ENCODE measurements at regions not wholly inside any gene's neighbourhood (a gene's known extent, or its start where the extent isn't known, plus 50 kb on each side); places are given as distances from the start of the nearest gene placed in this dataset.

GRCh38 chr5:114070093-114070722 lies 291.7 kb upstream of the KCNN2 start:
- ChIA-PET RAD21 (ENCODE audit: low non-redundant PET in 1 of 2, low total read pairs in 2 of 2, uncharacterized antibody in 2 of 2, unreplicated experiment in 2 of 2) (no interaction called here), POLR2A (no interaction called here), CTCF (no interaction called here)
- Histone ChIP-seq H3K4me2 (ENCODE audit: low read length) (no peak overlapping the region), H2AFZ (ENCODE audit: low read depth, low read length, poor library complexity, severe bottlenecking) (no peak overlapping the region), H3K4me3 (replicated peaks in 1 of 2; ENCODE audit: low read depth in 1 of 2, low read length in 2 of 2) (no peak overlapping the region), H4K20me1 (ENCODE audit: insufficient read depth) (no peaks in the 10 kb centered on the region), H3K4me1 (ENCODE audit: control insufficient read depth in 1 of 2, insufficient read depth in 2 of 2, low read length in 2 of 2) (no peaks in the 10 kb centered on the region), H3K79me2 (ENCODE audit: insufficient read depth, low read length) (no peaks in the 10 kb centered on the region), H3K9me3 (ENCODE audit: control insufficient read depth in 1 of 2, insufficient read depth in 1 of 2, low read depth in 1 of 2, low read length in 2 of 2) (no peaks in the 10 kb centered on the region), H3K36me3 (ENCODE audit: control insufficient read depth in 1 of 2, insufficient read depth in 2 of 2, low read length in 2 of 2) (no peaks in the 10 kb centered on the region), H3K9me2 (ENCODE audit: insufficient read depth) (no peaks in the 10 kb centered on the region), H3K27ac (ENCODE audit: low read depth, low read length) (no peak overlapping the region), H3K27me3 (ENCODE audit: insufficient read depth, low read length) (peaks cover 17% of the 10 kb centered on the region; the same call in 1 of the 2 replicates), H3K9ac (ENCODE audit: low read length) (no peak overlapping the region)
- TF ChIP-seq ELF1 (IDR thresholded peaks at IDR 0.05; ENCODE audit: borderline replicate concordance, low read depth) (no peak), FOSL1 (IDR thresholded peaks at IDR 0.05; ENCODE audit: low read depth) (no peak), POLR2AphosphoS5 (IDR thresholded peaks at IDR 0.05; ENCODE audit: low read depth, low read length) (no peak), RAD21 (IDR thresholded peaks at IDR 0.05; ENCODE audit: low read depth) (no peak)
- BruUV-seq (replicated peaks) = no TSS peak
- intact Hi-C loops (cut with micrococcal nuclease) = no loop called here
- ATAC-seq (no peak), DNase-seq (ENCODE audit: low read depth, low spot score) (no peak)

DNA sequence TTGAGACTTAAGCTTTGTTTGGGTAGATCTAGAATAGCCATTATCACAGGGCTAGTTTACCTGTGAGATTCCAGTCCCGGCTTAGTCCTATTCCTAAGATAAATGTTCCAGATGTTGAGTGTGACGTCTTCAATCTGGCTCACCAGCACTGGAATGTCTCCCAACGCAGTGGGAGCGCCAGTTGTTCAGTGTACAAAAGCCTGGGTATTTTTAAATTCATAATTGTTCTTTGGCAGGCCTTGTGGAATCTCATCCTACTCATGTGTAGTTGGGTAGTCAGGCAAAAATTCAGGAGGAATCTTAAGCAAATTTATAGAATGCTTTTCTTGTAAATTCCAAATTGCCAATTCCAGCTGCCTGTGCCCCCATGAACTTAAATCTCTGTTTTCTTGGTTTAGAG lies 272.6 kb upstream of the KCNN2 start:
- no peak overlapping the region for H3K4me3 ChIP-seq (replicated peaks in 1 of 2; ENCODE audit: low read depth in 1 of 2, low read length in 2 of 2)
- peaks cover 4% of the 10 kb centered on the region; the same call in 1 of the 2 replicates for H3K27me3 ChIP-seq (ENCODE audit: insufficient read depth, low read length)
- BruUV-seq (replicated peaks) = no TSS peak
- ATAC-seq (no peak), DNase-seq (ENCODE audit: low read depth, low spot score) (no peak)
- no peak overlapping the region for H3K9ac ChIP-seq (ENCODE audit: low read length)
- H3K9me3 ChIP-seq (ENCODE audit: control insufficient read depth in 1 of 2, insufficient read depth in 1 of 2, low read depth in 1 of 2, low read length in 2 of 2) = no peaks in the 10 kb centered on the region; a peak in 2 of 4 replicates
- RAD21 ChIA-PET (ENCODE audit: low non-redundant PET in 1 of 2, low total read pairs in 2 of 2, uncharacterized antibody in 2 of 2, unreplicated experiment in 2 of 2) = no interaction called here
- H2AFZ ChIP-seq (ENCODE audit: low read depth, low read length, poor library complexity, severe bottlenecking) = no peak overlapping the region
- CTCF ChIA-PET = interaction anchor here (1.0 kb wide), 1 partner anchor 12 kb away, joined by 3 read pairs; no protein-coding TSS in a partner anchor
- H3K27ac ChIP-seq (ENCODE audit: low read depth, low read length) = no peak overlapping the region
- no peaks in the 10 kb centered on the region for H3K9me2 ChIP-seq (ENCODE audit: insufficient read depth)
- no peaks in the 10 kb centered on the region for H3K79me2 ChIP-seq (ENCODE audit: insufficient read depth, low read length)
- H4K20me1 ChIP-seq (ENCODE audit: insufficient read depth) = no peaks in the 10 kb centered on the region
- intact Hi-C loops (cut with micrococcal nuclease) = no loop called here
- H3K4me2 ChIP-seq (ENCODE audit: low read length) = no peak overlapping the region
- POLR2A ChIA-PET = no interaction called here
- no peak for TF ChIP-seq EGR1 (IDR thresholded peaks at IDR 0.05; ENCODE audit: low read depth)
- no peaks in the 10 kb centered on the region for H3K36me3 ChIP-seq (ENCODE audit: control insufficient read depth in 1 of 2, insufficient read depth in 2 of 2, low read length in 2 of 2)
- no peaks in the 10 kb centered on the region for H3K4me1 ChIP-seq (ENCODE audit: control insufficient read depth in 1 of 2, insufficient read depth in 2 of 2, low read length in 2 of 2)
